Endometrial microvascular endothelial cells (primary cell): ENCODE measurements at regions not wholly inside any gene's neighbourhood (a gene's known extent, or its start where the extent isn't known, plus 50 kb on each side); places are given as distances from the start of the nearest gene placed in this dataset.

Experiments used
- in situ Hi-C: cut with HindIII; loops from 2 replicates; pipeline ENCODE4 v1.10.0; 2017; ENCODE audit warnings: low sequenced_read_pairs, low pct_unique_long_range_greater_than_20kb; ENCODE audit errors: inconsistent ontology term

DNA sequence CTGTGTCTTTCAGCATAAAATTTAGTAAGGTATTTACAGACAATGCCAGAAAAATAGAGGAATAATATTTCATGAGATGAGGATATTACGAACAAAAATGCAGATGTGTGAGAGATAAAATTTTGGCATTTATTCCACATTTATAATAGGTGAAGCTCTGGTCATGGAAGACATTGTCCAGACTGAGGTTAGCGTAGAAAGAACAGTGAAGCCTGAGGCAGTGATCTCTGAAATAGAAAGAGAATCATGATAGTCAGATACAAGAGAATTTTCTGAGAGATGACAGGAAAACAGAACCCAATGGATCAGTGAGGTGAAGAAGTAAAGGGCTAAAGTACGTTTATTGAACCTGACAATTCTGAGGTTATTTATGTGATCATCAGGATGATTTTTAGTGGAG, 1155.9 kb upstream of the GJE1 start:
- in situ Hi-C loops, result no loop called here

DNA sequence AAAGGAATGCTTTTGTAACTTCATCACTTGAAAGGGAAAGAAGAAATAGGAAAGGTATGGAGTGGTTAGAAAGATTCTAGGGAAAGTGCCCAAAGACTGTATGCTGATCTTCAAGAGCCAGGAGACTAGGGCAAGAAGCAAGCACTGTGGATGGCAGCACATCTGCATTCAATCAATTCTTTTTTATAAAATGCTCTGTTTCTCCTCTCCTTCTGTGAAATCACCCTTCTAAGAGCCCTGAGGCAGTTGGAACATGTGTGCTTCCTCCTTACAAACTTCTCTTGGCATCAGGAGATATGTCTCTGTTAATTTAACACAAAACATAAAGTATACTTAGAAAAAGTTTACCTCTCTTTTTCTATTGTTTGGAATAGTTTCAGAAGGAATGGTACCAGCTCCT, 1162.2 kb upstream of the GJE1 start:
- in situ Hi-C loops, result no loop called here

GRCh38 chr6:140968062-140968461, 1164.7 kb upstream of the GJE1 start:
- in situ Hi-C loops, result no loop called here

GRCh38 chr6:140966676-140967075, 1166.0 kb upstream of the GJE1 start:
- in situ Hi-C loops, result no loop called here

- in situ Hi-C loops, result no loop called here
These were observed 1172.2 kb upstream of the GJE1 start for GRCh38 chr6:140960566-140960965.

DNA sequence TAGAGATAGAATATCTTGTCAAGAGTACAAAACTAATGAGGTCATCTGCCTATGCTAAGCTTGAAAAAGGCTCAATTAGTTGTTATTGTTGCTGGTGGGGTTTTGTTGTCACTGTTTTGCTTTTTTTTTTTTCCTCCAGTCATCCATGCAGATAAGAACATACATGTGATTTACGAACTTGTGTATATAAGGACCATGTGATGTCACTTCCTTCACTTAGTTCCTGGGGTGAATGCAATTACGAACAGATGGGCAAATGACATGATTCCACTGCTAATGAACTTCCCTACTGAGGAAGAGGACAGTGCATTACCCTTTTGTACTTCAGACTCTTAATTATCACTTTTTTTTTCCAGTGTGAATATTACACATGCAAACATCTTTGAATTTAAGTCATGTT, 1175.3 kb upstream of the GJE1 start:
- in situ Hi-C loops, result no loop called here

DNA sequence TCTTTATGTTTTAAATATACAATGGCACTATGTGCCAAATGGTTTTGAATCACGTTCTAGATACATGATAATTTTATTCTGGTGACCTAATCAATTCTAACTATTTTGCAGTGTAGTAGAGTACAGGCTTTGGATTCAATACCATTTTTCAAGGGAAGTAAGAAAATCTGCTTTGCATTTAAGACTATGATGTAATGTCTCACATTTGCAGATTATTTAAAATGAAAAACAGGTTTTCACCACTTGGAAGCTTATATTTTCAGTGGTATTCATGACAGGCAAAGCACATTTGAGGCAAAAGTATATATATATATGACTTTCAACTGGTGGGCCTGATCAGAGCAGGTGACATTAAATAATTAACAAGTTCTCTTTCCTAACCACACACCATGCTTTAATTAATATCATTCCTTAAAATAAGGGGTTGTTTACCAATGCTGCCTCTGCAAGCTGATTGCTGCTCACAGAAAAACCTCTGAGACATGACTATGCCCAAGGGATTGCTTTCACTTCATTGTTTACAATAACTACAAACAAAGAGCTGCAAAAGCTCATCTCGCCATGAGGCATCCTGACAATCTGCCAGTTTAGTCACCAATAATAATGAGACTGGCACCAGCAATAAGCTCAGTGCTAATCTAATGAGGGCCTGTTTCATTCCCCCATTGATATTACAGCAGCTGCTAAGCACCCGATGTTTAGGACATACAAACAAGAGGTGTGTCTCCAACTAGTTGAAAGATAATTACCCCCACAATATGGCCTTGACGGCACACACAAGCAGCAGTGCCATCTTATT, 1176.0 kb upstream of the GJE1 start:
- in situ Hi-C loops, result no loop called here

GRCh38 chr6:140940251-140940925, 1192.3 kb upstream of the GJE1 start:
- in situ Hi-C loops, result no loop called here

GRCh38 chr6:140932909-140933308, 1199.8 kb upstream of the GJE1 start:
- in situ Hi-C loops, result no loop called here

GRCh38 chr6:140931581-140931980, 1201.1 kb upstream of the GJE1 start:
- in situ Hi-C loops, result no loop called here

DNA sequence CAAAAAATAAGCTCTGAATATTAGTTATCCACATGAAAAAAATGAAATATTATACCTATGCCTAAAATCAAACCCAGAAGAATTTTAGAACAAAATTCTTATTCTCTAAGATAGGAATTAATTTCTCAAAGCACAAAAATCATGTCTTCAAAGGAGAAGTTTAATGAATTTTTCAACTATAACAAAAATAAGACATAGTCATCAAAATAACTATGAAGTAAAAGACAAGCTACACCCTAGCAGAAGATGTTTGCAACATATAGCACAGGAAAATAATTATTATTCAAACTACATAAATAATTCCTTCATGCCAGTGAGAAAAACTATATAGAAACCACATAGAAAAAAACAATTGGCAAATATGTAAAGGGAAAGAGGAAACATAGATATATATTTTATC, 1203.6 kb upstream of the GJE1 start:
- in situ Hi-C loops, result no loop called here

DNA sequence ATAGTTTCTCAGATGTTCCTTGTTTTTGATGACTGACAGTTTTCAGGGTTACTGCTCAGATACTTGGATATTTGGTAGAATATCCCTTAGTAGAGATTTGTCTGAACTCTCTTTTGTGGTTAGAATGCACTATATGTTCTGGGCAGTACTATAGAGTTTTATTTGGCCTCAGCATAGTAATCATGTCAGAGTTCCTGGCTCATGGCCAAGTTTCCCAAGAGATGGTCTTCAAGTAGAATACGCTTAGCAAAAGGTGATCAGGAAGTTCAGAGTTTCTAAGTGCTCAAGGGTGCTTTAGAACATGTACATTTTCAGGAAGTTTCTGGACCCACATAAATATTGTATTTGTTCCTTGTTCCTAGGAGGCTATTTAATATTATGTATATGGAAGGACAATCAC, 1209.7 kb upstream of the GJE1 start:
- in situ Hi-C loops, result no loop called here

- in situ Hi-C loops, result no loop called here
These were observed 1211.1 kb upstream of the GJE1 start for GRCh38 chr6:140921366-140922226.

DNA sequence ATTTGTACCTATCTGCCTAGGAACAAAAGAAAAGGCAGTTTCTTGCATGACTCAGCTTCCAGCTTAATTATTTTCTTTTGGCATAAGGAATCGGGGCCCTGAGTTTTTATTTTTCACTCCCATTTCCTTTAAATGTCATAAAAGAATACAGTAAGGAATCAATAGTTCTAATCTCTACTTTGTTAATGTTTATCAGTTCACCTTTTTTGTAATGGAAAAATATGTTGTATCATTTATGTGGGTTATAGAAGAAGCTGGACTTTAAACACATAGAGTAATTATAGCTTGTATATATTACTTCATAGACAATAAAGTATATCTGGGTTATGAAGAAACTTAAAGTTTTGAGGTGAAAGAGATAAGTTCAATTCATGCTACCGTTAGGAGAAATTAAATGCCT, 1214.8 kb upstream of the GJE1 start:
- in situ Hi-C loops, result no loop called here

- in situ Hi-C loops, result no loop called here
These were observed 1217.2 kb upstream of the GJE1 start for GRCh38 chr6:140915551-140915950.

GRCh38 chr6:140915103-140915502, 1217.6 kb upstream of the GJE1 start:
- in situ Hi-C loops, result no loop called here

DNA sequence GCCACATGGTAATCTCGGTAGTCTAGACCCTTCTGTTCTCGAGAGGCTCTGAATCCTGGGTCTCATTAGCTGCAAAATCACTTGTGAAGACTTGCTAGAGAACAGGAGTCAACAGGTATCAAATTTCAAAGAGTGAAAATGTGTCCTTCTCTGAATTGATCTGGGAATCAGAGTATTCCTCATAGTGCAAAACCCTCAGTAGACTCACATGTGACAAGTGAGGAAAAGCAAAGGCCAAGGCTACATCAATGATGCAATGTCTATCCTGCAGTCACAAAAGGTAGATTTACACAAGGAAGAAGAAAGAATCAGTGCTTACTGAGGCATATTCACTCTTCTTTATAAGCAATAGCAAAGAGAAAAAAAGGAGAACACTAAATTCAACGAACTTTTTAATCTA, 1220.0 kb upstream of the GJE1 start:
- in situ Hi-C loops, result no loop called here

- in situ Hi-C loops, result no loop called here
These were observed 1223.1 kb upstream of the GJE1 start for GRCh38 chr6:140909625-140910024.

GRCh38 chr6:140909156-140909555, 1223.6 kb upstream of the GJE1 start:
- in situ Hi-C loops, result no loop called here

DNA sequence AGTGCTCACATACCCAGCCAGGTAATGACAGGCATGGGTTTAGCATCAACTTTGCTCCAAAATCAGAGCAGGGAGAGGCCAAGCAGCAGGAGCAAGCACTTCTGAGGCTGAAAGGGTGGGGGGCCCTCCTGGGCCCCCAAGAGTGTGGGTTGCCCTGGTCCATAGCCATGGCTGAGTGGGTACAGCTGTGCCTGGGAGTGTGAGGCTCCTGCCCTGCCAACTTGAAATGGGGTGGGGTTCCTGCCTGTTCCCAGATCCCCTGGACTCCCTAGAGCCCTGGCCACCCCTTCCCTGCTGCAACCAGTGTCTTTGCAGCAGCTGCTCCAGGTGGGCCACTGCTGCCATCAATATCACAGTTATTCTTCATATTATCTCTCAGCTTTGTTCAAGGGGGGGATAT, 1224.2 kb upstream of the GJE1 start:
- in situ Hi-C loops, result no loop called here
